Prostate gland (tissue), 2 donors: ENCODE measurements at regions not wholly inside any gene's neighbourhood (a gene's known extent, or its start where the extent isn't known, plus 50 kb on each side); places are given as distances from the start of the nearest gene placed in this dataset.

ENCODE experiments used
- DNase-seq: peaks from one replicate; pipeline ENCODE4 v3.0.0-alpha.2; 2019; ENCODE audit warnings: low spot score
- H3K27ac ChIP-seq, 2 donors: fragments of 200-600 bp; sonication (generic); 2 replicates each; pipeline ENCODE4 v1.5.1; 2017 to 2019
- H3K27me3 ChIP-seq: fragments of 200-600 bp; sonication (generic); replicated peaks from 2 replicates; pipeline ENCODE4 v1.5.1; 2019; ENCODE audit not compliant: insufficient read depth
- H3K36me3 ChIP-seq, 2 donors: fragments of 200-600 bp; sonication (generic); 1 replicate in 1 of 2; 2 replicates in 1 of 2; pipeline versions ENCODE4 v1.5.1 to v1.8.1; 2017 to 2019
- H3K4me1 ChIP-seq: fragments of 200-600 bp; sonication (generic); replicated peaks from 2 replicates; pipeline ENCODE4 v1.5.1; 2019
- H3K4me3 ChIP-seq, 2 donors: fragments of 200-600 bp; sonication (generic); 2 replicates each; pipeline ENCODE4 v1.5.1; 2017 to 2019
- H3K9me3 ChIP-seq: fragments of 200-600 bp; sonication (generic); 2 replicates; pipeline ENCODE4 v1.5.1; 2017
- POLR2A ChIP-seq: fragments of 450-650 bp; IDR thresholded peaks from one replicate; pipeline ENCODE4 v1.6.1; 2016; ENCODE audit warnings: antibody characterized with exemption, mild to moderate bottlenecking
- POLR2AphosphoS5 ChIP-seq: sonication (generic); formaldehyde crosslinking; IDR thresholded peaks from one replicate; pipeline ENCODE4 v1.6.1; 2017; ENCODE audit warnings: antibody characterized with exemption
- WGBS: methylation state at CpG from one replicate; pipeline ENCODE4 v1.1.5; 2018; 5-methylcytosine and 5-hydroxymethylcytosine counted together
- intact Hi-C: fragments of 100-400 bp; cut with DNase I; formaldehyde crosslinking; loops from one replicate; pipeline ENCODE4 v1.14.2; 2022
- TF ChIP-seq, protein P1 (sequence below), 4 experiments: fragments of 200-600 bp in 2 of 4; fragments of 450-650 bp in 2 of 4; sonication (generic) in 2 of 4; IDR thresholded peaks; 1 replicate in 3 of 4; 2 replicates in 1 of 4; pipeline ENCODE4 v1.5.1; 2016 to 2019; ENCODE audit warnings: antibody characterized with exemption in 4 of 4, mild to moderate bottlenecking in 2 of 4, moderate library complexity in 2 of 4

DNA sequence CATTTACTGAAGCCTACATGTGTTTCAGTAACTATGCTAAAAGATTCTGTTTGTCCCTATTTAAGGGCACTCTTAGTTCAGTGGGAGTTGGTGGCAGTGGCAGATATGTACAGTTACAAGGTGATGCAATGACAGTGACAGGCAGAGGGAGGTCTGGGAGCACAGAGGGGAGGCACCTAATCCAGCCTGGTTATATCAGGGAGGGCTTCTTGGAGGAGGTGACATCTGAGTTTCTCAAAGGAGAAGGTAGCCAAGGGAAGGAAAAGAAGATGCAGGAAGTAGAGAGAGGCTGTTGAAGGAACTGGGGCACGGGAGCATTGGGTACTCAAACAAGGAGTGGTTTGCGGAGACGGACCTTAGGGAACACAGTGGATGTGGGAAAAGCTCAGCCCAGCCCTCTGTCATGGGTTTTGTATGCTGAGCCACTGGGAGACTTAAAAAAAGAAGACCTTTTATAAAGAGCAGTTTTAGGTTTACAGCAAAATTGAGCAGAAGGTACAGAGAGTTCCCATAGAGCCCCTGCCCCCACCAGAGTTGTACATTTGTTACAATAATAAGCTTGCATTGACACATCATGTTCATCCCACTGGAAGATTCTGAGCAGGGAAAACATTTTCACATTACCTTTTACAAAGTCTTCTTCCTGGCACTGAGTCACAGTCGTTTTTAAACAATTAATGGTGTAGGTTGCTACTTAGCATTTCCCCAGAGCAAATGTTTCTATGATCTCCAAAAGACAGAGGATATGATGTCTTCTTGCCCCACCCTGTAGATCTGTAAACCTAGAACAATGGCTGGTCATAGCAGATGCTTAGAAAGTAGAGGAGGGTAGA is 83.0 kb upstream of the TAF1B start:
- Histone ChIP-seq H3K27ac (no peak overlapping the region), H3K27me3 (no peaks in the 10 kb centered on the region), H3K36me3 (no peaks in the 10 kb centered on the region), H3K4me3 (no peak overlapping the region), H3K9me3 (no peaks in the 10 kb centered on the region), H3K4me1 (peaks cover 3% of the 10 kb centered on the region)
- TF ChIP-seq, protein P1, sequence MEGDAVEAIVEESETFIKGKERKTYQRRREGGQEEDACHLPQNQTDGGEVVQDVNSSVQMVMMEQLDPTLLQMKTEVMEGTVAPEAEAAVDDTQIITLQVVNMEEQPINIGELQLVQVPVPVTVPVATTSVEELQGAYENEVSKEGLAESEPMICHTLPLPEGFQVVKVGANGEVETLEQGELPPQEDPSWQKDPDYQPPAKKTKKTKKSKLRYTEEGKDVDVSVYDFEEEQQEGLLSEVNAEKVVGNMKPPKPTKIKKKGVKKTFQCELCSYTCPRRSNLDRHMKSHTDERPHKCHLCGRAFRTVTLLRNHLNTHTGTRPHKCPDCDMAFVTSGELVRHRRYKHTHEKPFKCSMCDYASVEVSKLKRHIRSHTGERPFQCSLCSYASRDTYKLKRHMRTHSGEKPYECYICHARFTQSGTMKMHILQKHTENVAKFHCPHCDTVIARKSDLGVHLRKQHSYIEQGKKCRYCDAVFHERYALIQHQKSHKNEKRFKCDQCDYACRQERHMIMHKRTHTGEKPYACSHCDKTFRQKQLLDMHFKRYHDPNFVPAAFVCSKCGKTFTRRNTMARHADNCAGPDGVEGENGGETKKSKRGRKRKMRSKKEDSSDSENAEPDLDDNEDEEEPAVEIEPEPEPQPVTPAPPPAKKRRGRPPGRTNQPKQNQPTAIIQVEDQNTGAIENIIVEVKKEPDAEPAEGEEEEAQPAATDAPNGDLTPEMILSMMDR (IDR thresholded peaks at IDR 0.05), result no peak
- no peak for TF ChIP-seq POLR2AphosphoS5
- no peak for TF ChIP-seq POLR2A
- 69% methylated on average over 4 of the region's 4 CpGs for WGBS
- intact Hi-C loops, result no loop called here
- DNase-seq, result no peak

DNA sequence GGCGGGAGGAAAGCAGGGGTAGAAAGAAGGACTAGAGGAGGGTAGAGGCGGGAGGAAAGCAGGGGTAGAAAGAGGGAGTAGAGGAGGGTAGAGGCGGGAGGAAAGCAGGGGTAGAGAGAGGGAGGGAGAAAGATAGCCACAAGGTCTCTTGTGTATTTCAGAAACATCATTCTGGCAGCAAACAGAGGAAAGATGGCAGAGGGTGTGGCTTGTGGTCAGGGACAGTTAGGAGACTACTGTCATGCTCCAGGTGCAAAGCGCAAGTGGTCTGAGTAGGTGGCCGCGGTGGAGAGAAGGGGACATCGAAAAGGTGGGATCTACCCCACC is 82.4 kb upstream of the TAF1B start:
- no peaks in the 10 kb centered on the region for H3K27me3 ChIP-seq
- 76% methylated on average over 7 of the region's 7 CpGs for WGBS
- peaks cover 3% of the 10 kb centered on the region for H3K4me1 ChIP-seq
- H3K36me3 ChIP-seq, result no peaks in the 10 kb centered on the region
- intact Hi-C loops, result no loop called here
- no peaks in the 10 kb centered on the region for H3K9me3 ChIP-seq
- H3K4me3 ChIP-seq, result no peak overlapping the region
- TF ChIP-seq, protein P1 (IDR thresholded peaks at IDR 0.05), result no peak
- TF ChIP-seq POLR2A, result no peak
- no peak for DNase-seq
- no peak overlapping the region for H3K27ac ChIP-seq

DNA sequence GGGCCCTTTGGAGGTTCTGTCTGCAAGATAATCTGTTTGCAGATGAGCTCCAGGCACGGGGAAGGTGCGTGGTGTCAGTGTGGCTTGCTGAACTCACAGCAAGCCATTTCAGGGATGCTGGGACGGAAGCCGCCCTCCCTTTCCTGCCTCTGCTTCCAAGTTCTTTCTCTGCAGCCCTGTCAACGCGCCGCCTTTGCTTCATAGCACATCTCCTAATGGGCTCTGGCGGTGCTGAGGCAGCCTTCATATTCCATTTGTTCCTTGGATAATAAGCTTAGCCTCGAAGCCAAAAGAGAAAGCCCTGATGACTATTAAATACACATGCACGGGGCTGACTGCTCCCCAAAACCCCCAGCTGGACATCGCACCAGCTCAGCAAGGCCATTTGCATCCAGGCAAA is 81.7 kb upstream of the TAF1B start:
- intact Hi-C loops, result no loop called here
- Histone ChIP-seq H3K4me1 (peaks cover 3% of the 10 kb centered on the region), H3K27ac (peak overlapping the region in 1 of 2 donors; percentile 12), H3K9me3 (no peaks in the 10 kb centered on the region), H3K36me3 (no peaks in the 10 kb centered on the region), H3K27me3 (no peaks in the 10 kb centered on the region), H3K4me3 (no peak overlapping the region)
- 75% methylated on average over 11 of the region's 11 CpGs for WGBS
- TF ChIP-seq POLR2AphosphoS5 (no peak), POLR2A (no peak)
- TF ChIP-seq, protein P1 (IDR thresholded peaks at IDR 0.05), result no peak
- DNase-seq, result no peak

DNA sequence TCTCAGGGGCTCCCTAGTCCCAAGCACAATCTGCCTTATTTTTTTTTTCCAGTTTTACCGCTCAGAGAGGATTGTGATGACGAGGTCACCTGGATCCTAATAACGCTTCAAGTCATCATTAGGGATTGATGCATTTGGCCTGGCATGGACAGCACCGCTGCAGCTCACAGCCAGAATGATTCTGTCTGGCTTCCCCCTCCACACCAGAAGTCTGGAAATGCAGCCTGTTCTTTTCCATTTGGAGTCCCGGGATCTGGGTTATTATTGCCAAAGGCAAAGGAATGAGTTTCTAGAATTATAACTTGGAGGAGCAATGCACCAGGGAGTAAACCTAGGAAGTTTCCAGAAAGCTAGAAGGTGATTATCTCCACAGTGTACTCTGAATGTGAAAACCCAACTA is 81.1 kb upstream of the TAF1B start:
- no peaks in the 10 kb centered on the region for H3K27me3 ChIP-seq
- intact Hi-C loops, result no loop called here
- no peak overlapping the region for H3K4me3 ChIP-seq
- H3K9me3 ChIP-seq, result no peaks in the 10 kb centered on the region
- H3K36me3 ChIP-seq, result no peaks in the 10 kb centered on the region
- no peak overlapping the region for H3K27ac ChIP-seq
- TF ChIP-seq POLR2A (no peak), POLR2AphosphoS5 (no peak)
- TF ChIP-seq, protein P1 (IDR thresholded peaks at IDR 0.05), result no peak
- no peak for DNase-seq
- WGBS, result 82% methylated on average over 5 of the region's 5 CpGs
- H3K4me1 ChIP-seq, result peaks cover 3% of the 10 kb centered on the region

DNA sequence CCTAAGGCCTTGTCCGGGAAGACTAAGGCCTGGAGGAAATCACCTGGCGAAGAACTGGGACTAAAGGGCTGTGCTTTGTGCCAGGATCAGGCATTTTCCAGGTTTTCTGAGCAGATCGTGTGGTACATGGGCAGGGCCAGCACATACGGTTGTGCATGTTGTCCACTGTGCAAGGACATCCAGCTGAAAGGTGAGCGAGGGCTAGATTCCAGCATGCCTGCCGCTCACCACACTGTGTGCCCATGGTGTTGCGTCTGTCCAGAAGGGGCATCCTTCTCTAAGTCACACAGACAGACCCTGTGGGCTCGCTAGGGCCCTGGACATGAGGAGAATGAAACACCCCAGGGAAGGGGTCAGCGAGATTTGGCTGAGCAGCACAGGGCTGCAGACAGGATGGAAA is 80.3 kb upstream of the TAF1B start:
- no peak for DNase-seq
- Histone ChIP-seq H3K27me3 (no peaks in the 10 kb centered on the region), H3K27ac (no peak overlapping the region), H3K4me3 (no peak overlapping the region), H3K9me3 (no peaks in the 10 kb centered on the region), H3K4me1 (peaks cover 3% of the 10 kb centered on the region), H3K36me3 (no peaks in the 10 kb centered on the region)
- intact Hi-C loops, result no loop called here
- WGBS, result 96% methylated on average over 9 of the region's 9 CpGs
- TF ChIP-seq POLR2AphosphoS5, result no peak
- TF ChIP-seq, protein P1 (IDR thresholded peaks at IDR 0.05), result no peak
- TF ChIP-seq POLR2A, result no peak
